Epithelial cell of prostate (primary cell): ENCODE measurements at regions not wholly inside any gene's neighbourhood (a gene's known extent, or its start where the extent isn't known, plus 50 kb on each side); places are given as distances from the start of the nearest gene placed in this dataset.

Experiments used
- DNase-seq: peaks from one replicate; pipeline ENCODE4 v3.0.0-alpha.2; 2011; ENCODE audit warnings: low read depth, low spot score
- H3K27ac ChIP-seq: fragments of 450-650 bp; 2 replicates; pipeline ENCODE4 v1.5.1; 2017; ENCODE audit warnings: mild to moderate bottlenecking

- no peak for DNase-seq
- H3K27ac ChIP-seq: no peak overlapping the region
These were observed 444.1 kb upstream of the PSMD7 start for GRCh38 chr16:73852561-73852960.

- no peak for DNase-seq
- no peak overlapping the region for H3K27ac ChIP-seq
These were observed 447.6 kb upstream of the PSMD7 start for GRCh38 chr16:73848993-73849392.

GRCh38 chr16:73847090-73847489, 449.5 kb upstream of the PSMD7 start:
- no peak for DNase-seq
- no peak overlapping the region for H3K27ac ChIP-seq

GRCh38 chr16:73846356-73846755, 450.3 kb upstream of the PSMD7 start:
- H3K27ac ChIP-seq: no peak overlapping the region
- DNase-seq: no peak

GRCh38 chr16:73846007-73846330, 450.6 kb upstream of the PSMD7 start:
- no peak overlapping the region for H3K27ac ChIP-seq
- DNase-seq: no peak

- no peak for DNase-seq
- no peak overlapping the region for H3K27ac ChIP-seq
These were observed 451.2 kb upstream of the PSMD7 start for GRCh38 chr16:73845238-73846006.

- DNase-seq: no peak
- no peak overlapping the region for H3K27ac ChIP-seq
These were observed 455.9 kb upstream of the PSMD7 start for GRCh38 chr16:73840728-73841127.

GRCh38 chr16:73831220-73831619, 465.4 kb upstream of the PSMD7 start:
- DNase-seq: no peak
- H3K27ac ChIP-seq: no peak overlapping the region

GRCh38 chr16:73823205-73823849, 473.3 kb upstream of the PSMD7 start:
- DNase-seq: no peak
- H3K27ac ChIP-seq: no peak overlapping the region

- no peak for DNase-seq
- H3K27ac ChIP-seq: no peak overlapping the region
These were observed 478.9 kb upstream of the PSMD7 start for GRCh38 chr16:73817526-73818324.

- H3K27ac ChIP-seq: no peak overlapping the region
- no peak for DNase-seq
These were observed 483.1 kb upstream of the PSMD7 start for GRCh38 chr16:73813527-73813926.

GRCh38 chr16:73804456-73804855, 492.2 kb upstream of the PSMD7 start:
- H3K27ac ChIP-seq: no peak overlapping the region
- DNase-seq: no peak

- no peak overlapping the region for H3K27ac ChIP-seq
- DNase-seq: no peak
These were observed 498.1 kb upstream of the PSMD7 start for GRCh38 chr16:73798471-73798870.

GRCh38 chr16:73797115-73797514, 499.5 kb upstream of the PSMD7 start:
- no peak overlapping the region for H3K27ac ChIP-seq
- DNase-seq: no peak

- no peak overlapping the region for H3K27ac ChIP-seq
- no peak for DNase-seq
These were observed 500.4 kb upstream of the PSMD7 start for GRCh38 chr16:73796241-73796640.

GRCh38 chr16:73794994-73795393, 501.6 kb upstream of the PSMD7 start:
- no peak for DNase-seq
- H3K27ac ChIP-seq: no peak overlapping the region

GRCh38 chr16:73793871-73794437, 502.7 kb upstream of the PSMD7 start:
- DNase-seq: no peak
- no peak overlapping the region for H3K27ac ChIP-seq

GRCh38 chr16:73793260-73793659, 503.4 kb upstream of the PSMD7 start:
- H3K27ac ChIP-seq: no peak overlapping the region
- no peak for DNase-seq

GRCh38 chr16:73792199-73793020, 504.2 kb upstream of the PSMD7 start:
- no peak for DNase-seq
- no peak overlapping the region for H3K27ac ChIP-seq

- DNase-seq: no peak
- H3K27ac ChIP-seq: no peak overlapping the region
These were observed 515.3 kb upstream of the PSMD7 start for GRCh38 chr16:73781297-73781696.
